Neural cell (in vitro differentiated cells): ENCODE measurements at regions not wholly inside any gene's neighbourhood (a gene's known extent, or its start where the extent isn't known, plus 50 kb on each side); places are given as distances from the start of the nearest gene placed in this dataset.

Experiments
- EP300 ChIP-seq: fragments of 450-650 bp; conservative IDR thresholded peaks from 2 replicates; pipeline ENCODE4 v1.6.1; 2014; ENCODE audit warnings: antibody characterized with exemption, mild to moderate bottlenecking, moderate library complexity; ENCODE audit not compliant: poor library complexity, severe bottlenecking
- EZH2 ChIP-seq: fragments of 200-600, 300-800 bp; shearing (Covaris generic), sonication (generic); IDR thresholded peaks from 2 replicates; pipeline ENCODE4 v1.6.1; 2014; ENCODE audit warnings: antibody characterized with exemption, low read length, borderline replicate concordance, mild to moderate bottlenecking; ENCODE audit not compliant: insufficient read depth, poor library complexity, severe bottlenecking
- MXI1 ChIP-seq: fragments of 450-650 bp; conservative IDR thresholded peaks from 2 replicates; pipeline ENCODE4 v1.6.1; 2014; ENCODE audit warnings: antibody characterized with exemption, mild to moderate bottlenecking; ENCODE audit not compliant: poor library complexity, severe bottlenecking
- RAD21 ChIP-seq: fragments of 450-650 bp; conservative IDR thresholded peaks from 2 replicates; pipeline ENCODE4 v1.6.1; 2014; ENCODE audit warnings: antibody characterized with exemption, mild to moderate bottlenecking, moderate library complexity
- TF ChIP-seq, protein P1 (sequence below): fragments of 450-650 bp; IDR thresholded peaks from 2 replicates; pipeline ENCODE4 v1.5.1; 2014; ENCODE audit warnings: antibody characterized with exemption, mild to moderate bottlenecking, moderate library complexity; ENCODE audit not compliant: poor library complexity, severe bottlenecking

DNA sequence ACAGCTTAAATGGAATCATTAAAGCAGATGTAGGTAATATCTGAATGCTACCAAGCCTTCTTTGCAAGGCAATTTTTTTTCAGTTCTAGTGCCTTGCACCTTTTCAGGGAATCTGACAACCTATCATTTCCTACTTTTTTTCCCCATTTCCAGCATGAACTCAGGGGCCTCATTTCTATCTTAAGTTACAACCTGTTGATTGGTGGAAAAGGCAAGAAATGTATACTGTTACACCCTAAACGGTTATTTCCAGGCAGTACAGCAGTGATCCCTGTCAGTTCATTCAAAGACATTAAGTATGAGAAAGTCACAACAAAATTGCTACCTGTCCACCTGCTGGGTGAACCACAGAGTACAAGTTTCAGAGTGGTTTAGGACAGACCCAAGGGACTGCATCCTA lies 171.2 kb upstream of the PIK3C3 start:
- peak; percentile 46 for TF ChIP-seq MXI1
- TF ChIP-seq, protein P1, sequence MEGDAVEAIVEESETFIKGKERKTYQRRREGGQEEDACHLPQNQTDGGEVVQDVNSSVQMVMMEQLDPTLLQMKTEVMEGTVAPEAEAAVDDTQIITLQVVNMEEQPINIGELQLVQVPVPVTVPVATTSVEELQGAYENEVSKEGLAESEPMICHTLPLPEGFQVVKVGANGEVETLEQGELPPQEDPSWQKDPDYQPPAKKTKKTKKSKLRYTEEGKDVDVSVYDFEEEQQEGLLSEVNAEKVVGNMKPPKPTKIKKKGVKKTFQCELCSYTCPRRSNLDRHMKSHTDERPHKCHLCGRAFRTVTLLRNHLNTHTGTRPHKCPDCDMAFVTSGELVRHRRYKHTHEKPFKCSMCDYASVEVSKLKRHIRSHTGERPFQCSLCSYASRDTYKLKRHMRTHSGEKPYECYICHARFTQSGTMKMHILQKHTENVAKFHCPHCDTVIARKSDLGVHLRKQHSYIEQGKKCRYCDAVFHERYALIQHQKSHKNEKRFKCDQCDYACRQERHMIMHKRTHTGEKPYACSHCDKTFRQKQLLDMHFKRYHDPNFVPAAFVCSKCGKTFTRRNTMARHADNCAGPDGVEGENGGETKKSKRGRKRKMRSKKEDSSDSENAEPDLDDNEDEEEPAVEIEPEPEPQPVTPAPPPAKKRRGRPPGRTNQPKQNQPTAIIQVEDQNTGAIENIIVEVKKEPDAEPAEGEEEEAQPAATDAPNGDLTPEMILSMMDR, result peak; percentile 7
- no peak for TF ChIP-seq RAD21
- peak; percentile 98 for TF ChIP-seq EP300
- no peak for TF ChIP-seq EZH2
